Brain microvascular endothelial cell (primary cell): ENCODE measurements at regions not wholly inside any gene's neighbourhood (a gene's known extent, or its start where the extent isn't known, plus 50 kb on each side); places are given as distances from the start of the nearest gene placed in this dataset.

Experiments
- DNase-seq: peaks from one replicate; pipeline ENCODE4 v3.0.0-alpha.2; 2020
- H3K27ac ChIP-seq: fragments of 250-450 bp; sonication (Bioruptor Pico); 2 replicates; pipeline ENCODE4 v1.5.1; 2020; ENCODE audit warnings: mild to moderate bottlenecking, moderate library complexity
- H3K27me3 ChIP-seq: fragments of 250-450 bp; sonication (Bioruptor Pico); replicated peaks from 2 replicates; pipeline ENCODE4 v1.5.1; 2020; ENCODE audit warnings: mild to moderate bottlenecking
- H3K36me3 ChIP-seq: fragments of 250-450 bp; sonication (Bioruptor Pico); replicated peaks from 2 replicates; pipeline ENCODE4 v1.5.1; 2020; ENCODE audit warnings: mild to moderate bottlenecking
- H3K4me3 ChIP-seq: 2 replicates; pipeline ENCODE4 v1.5.1; 2011; ENCODE audit warnings: low read depth, mild to moderate bottlenecking, control low read depth, low read length, moderate library complexity
- in situ Hi-C: cut with HindIII; loops from 2 replicates; pipeline ENCODE4 v1.10.0; 2017; ENCODE audit warnings: low sequenced_read_pairs, low pct_ligation_motif_present
- TF ChIP-seq, protein P1 (sequence below): IDR thresholded peaks from 2 replicates; pipeline ENCODE4 v1.5.1; 2011; ENCODE audit warnings: low read depth, mild to moderate bottlenecking, moderate library complexity, low read length, control low read depth, inconsistent platforms; ENCODE audit errors: missing control alignments

GRCh38 chr13:61358599-61358998, 57.0 kb downstream of the PCDH20 start:
- Histone ChIP-seq H3K27ac (no peak overlapping the region), H3K4me3 (no peak overlapping the region), H3K36me3 (no peaks in the 10 kb centered on the region), H3K27me3 (no peaks in the 10 kb centered on the region)
- no peak for DNase-seq
- TF ChIP-seq, protein P1, sequence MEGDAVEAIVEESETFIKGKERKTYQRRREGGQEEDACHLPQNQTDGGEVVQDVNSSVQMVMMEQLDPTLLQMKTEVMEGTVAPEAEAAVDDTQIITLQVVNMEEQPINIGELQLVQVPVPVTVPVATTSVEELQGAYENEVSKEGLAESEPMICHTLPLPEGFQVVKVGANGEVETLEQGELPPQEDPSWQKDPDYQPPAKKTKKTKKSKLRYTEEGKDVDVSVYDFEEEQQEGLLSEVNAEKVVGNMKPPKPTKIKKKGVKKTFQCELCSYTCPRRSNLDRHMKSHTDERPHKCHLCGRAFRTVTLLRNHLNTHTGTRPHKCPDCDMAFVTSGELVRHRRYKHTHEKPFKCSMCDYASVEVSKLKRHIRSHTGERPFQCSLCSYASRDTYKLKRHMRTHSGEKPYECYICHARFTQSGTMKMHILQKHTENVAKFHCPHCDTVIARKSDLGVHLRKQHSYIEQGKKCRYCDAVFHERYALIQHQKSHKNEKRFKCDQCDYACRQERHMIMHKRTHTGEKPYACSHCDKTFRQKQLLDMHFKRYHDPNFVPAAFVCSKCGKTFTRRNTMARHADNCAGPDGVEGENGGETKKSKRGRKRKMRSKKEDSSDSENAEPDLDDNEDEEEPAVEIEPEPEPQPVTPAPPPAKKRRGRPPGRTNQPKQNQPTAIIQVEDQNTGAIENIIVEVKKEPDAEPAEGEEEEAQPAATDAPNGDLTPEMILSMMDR: no peak
- in situ Hi-C loops: no loop called here

DNA sequence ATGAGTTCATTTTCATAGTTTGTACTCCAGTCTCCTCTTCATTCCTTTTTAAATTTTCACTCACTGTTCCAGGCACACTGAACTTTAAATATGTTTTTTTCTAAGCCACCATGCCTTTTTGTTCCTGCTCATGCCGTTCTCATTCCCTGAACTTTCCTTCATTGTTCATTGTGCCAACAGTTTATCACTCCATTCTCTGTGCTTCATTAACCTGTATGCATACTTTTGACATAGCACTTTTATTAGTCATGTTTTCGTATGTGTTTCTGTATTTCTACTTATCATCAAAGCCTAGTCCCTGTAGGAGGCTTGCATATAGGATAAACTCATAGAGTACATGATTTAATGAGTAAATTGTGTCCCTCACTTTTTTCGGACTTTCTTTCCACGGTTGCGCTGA, 65.3 kb downstream of the PCDH20 start:
- in situ Hi-C loops: no loop called here
- H3K36me3 ChIP-seq: no peaks in the 10 kb centered on the region
- TF ChIP-seq, protein P1: no peak
- no peak overlapping the region for H3K4me3 ChIP-seq
- DNase-seq: no peak
- H3K27me3 ChIP-seq: no peaks in the 10 kb centered on the region
- H3K27ac ChIP-seq: no peak overlapping the region

DNA sequence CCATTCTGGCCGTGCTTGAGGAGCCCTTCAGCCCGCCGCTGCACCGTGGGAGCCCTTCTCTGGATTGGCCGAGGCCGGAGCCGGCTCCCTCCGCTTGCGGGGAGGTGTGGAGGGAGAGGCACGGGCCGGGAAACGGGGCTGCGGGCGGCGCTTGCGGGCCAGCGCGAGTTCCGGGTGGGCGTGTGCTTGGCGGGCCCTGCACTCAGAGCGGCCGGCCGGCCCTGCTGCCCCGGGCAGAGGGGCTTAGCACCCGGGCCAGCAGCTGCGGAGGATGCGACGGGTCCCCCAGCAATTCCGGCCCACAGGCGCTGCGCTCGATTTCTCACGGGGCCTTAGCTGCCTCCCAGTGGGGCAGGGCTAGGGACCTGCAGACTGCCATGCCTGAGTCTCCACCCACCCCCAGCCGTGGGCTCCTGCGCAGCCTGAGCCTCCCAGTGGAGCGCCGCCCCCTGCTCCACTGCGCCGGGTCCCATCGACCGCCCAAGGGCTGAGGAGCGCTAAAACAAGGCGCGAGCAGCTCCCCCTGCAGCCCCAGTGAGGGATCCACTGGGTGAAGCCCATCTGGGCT, 76.5 kb downstream of the PCDH20 start:
- H3K27ac ChIP-seq: no peak overlapping the region
- TF ChIP-seq, protein P1: no peak
- no peaks in the 10 kb centered on the region for H3K27me3 ChIP-seq
- H3K4me3 ChIP-seq: no peak overlapping the region
- in situ Hi-C loops: no loop called here
- DNase-seq: no peak
- H3K36me3 ChIP-seq: no peaks in the 10 kb centered on the region

DNA sequence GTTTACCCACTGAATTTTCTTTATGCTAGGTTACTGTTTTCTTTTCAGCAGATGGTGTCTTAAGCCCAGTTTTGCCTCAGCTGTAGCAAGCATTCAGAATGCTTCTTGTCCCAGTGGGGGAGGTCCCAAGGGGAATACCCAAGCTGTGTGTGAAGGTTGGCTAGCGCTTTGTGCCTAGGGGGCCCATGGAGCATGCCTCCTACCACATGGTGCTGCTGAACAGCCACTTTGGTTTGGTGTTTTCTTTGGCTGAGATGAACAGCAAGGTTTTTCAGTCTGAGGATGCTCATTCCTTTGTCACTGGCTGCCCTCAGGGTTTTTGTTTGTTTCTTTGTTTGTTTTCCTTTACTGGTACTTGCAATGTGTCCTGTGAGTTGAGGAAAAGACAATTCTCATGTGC, 99.0 kb downstream of the PCDH20 start:
- no peak for DNase-seq
- in situ Hi-C loops: no loop called here
- no peaks in the 10 kb centered on the region for H3K36me3 ChIP-seq
- no peak overlapping the region for H3K4me3 ChIP-seq
- H3K27me3 ChIP-seq: no peaks in the 10 kb centered on the region
- TF ChIP-seq, protein P1: no peak
- H3K27ac ChIP-seq: no peak overlapping the region

GRCh38 chr13:61294467-61295191, 121.0 kb downstream of the PCDH20 start:
- DNase-seq: no peak
- Histone ChIP-seq H3K27ac (no peak overlapping the region), H3K36me3 (no peaks in the 10 kb centered on the region), H3K4me3 (no peak overlapping the region), H3K27me3 (no peaks in the 10 kb centered on the region)
- TF ChIP-seq, protein P1: no peak
- in situ Hi-C loops: no loop called here

DNA sequence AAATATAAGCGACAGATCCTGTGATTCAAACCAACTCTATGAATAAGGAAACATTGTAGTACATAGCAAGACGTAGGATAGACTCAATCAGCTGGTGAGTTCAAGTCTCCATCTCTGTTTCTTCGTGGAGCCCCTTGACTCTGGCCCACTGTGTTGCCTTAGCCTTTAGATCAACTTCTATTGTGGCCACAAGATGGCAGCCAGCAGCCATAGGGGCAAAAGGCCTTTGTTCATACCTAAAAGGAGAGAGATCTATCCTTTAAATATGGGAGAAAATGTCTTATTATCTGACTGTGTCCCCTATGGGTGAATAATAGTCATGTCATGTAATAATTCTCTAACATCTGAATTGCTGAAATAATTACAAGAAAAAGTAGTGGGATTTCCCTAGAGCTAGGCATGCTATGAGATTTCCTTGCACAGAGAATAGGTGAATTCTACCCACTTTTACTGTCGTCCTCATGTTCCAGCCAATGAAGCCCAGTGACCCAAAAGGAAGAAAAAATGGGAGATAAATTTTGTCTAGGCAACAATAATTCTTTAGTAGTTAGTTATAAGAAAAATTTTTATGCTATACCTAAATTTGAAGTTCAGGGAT, 129.4 kb downstream of the PCDH20 start:
- no peak overlapping the region for H3K4me3 ChIP-seq
- H3K27ac ChIP-seq: no peak overlapping the region
- H3K36me3 ChIP-seq: no peaks in the 10 kb centered on the region
- TF ChIP-seq, protein P1: no peak
- in situ Hi-C loops: no loop called here
- DNase-seq: no peak
- H3K27me3 ChIP-seq: no peaks in the 10 kb centered on the region
